Fibroblast of skin of scalp (primary cell): ENCODE measurements at regions not wholly inside any gene's neighbourhood (a gene's known extent, or its start where the extent isn't known, plus 50 kb on each side); places are given as distances from the start of the nearest gene placed in this dataset.
A peak's percentile ranks its signal among the peaks of the same experiment; 100 is the strongest.

Experiments used
- DNase-seq: peaks from one replicate; pipeline ENCODE4 v3.0.0-alpha.2; 2013

- DNase-seq = peak; percentile 1
Observed at GRCh38 chr10:120382360-120382759, 74.7 kb upstream of the PLPP4 start.

- no peak for DNase-seq
Observed at GRCh38 chr10:120385992-120386391, 71.0 kb upstream of the PLPP4 start.

GRCh38 chr10:120386896-120387295 is 70.1 kb upstream of the PLPP4 start:
- DNase-seq = peak; percentile 38

GRCh38 chr10:120387326-120387725 is 69.7 kb upstream of the PLPP4 start:
- peak; percentile 73 for DNase-seq

GRCh38 chr10:120392245-120392644 is 64.8 kb upstream of the PLPP4 start:
- no peak for DNase-seq

GRCh38 chr10:120392671-120393079 is 64.4 kb upstream of the PLPP4 start:
- no peak for DNase-seq

- DNase-seq = no peak
Observed at GRCh38 chr10:120394446-120394845, 62.6 kb upstream of the PLPP4 start.

GRCh38 chr10:120396228-120396627 is 60.8 kb upstream of the PLPP4 start:
- DNase-seq = no peak

GRCh38 chr10:120398180-120398579 is 58.8 kb upstream of the PLPP4 start:
- no peak for DNase-seq

- DNase-seq = peak; percentile 30
Observed at GRCh38 chr10:120400601-120401000, 56.4 kb upstream of the PLPP4 start.

- DNase-seq = peak; percentile 26
Observed at GRCh38 chr10:120402147-120402766, 54.8 kb upstream of the PLPP4 start.

- no peak for DNase-seq
Observed at GRCh38 chr10:120403109-120403508, 53.9 kb upstream of the PLPP4 start.

- DNase-seq = no peak
Observed at GRCh38 chr10:120406376-120406775, 50.7 kb upstream of the PLPP4 start.
